CD14-positive monocyte (primary cell): ENCODE measurements at regions not wholly inside any gene's neighbourhood (a gene's known extent, or its start where the extent isn't known, plus 50 kb on each side); places are given as distances from the start of the nearest gene placed in this dataset.
A peak's percentile ranks its signal among the peaks of the same experiment; 100 is the strongest.

Experiments used
- DNase-seq, 3 donors: peaks; one replicate each; pipeline ENCODE4 v3.0.0-alpha.2; 2011 to 2022
- H2AFZ ChIP-seq: 2 replicates; pipeline ENCODE4 v1.6.0; 2012; ENCODE audit warnings: mild to moderate bottlenecking, low read depth, low read length, inconsistent platforms; ENCODE audit not compliant: insufficient read depth, poor library complexity, severe bottlenecking
- H3K27ac ChIP-seq, 2 donors: 1 replicate in 1 of 2; 2 replicates in 1 of 2; pipeline ENCODE4 v1.5.1; 2012 to 2013; ENCODE audit warnings: low read length in 2 of 2, control low read depth in 1 of 2, inconsistent platforms in 1 of 2, low read depth in 1 of 2, mild to moderate bottlenecking in 1 of 2
- H3K27me3 ChIP-seq, 2 donors: one replicate each; pipeline versions ENCODE4 v1.6.0 to v1.6.1; 2011 to 2013; ENCODE audit warnings: low read length in 2 of 2; ENCODE audit not compliant: control insufficient read depth in 2 of 2, insufficient read depth in 2 of 2
- H3K36me3 ChIP-seq, 2 donors: replicated peaks in 1 of 2; 1 replicate in 1 of 2; 2 replicates in 1 of 2; pipeline versions ENCODE4 v1.5.1 to v1.6.1; 2012 to 2013; ENCODE audit warnings: low read length in 2 of 2, control low read depth in 1 of 2, inconsistent platforms in 1 of 2, mild to moderate bottlenecking in 1 of 2; ENCODE audit not compliant: insufficient read depth in 2 of 2, control insufficient read depth in 1 of 2
- H3K4me1 ChIP-seq, 2 donors: 1 replicate in 1 of 2; 2 replicates in 1 of 2; pipeline versions ENCODE4 v1.5.1 to v1.6.1; 2012 to 2013; ENCODE audit warnings: low read length in 2 of 2, control low read depth in 1 of 2, inconsistent platforms in 1 of 2, mild to moderate bottlenecking in 1 of 2, moderate library complexity in 1 of 2; ENCODE audit not compliant: insufficient read depth in 2 of 2, control insufficient read depth in 1 of 2
- H3K4me2 ChIP-seq: replicated peaks from 2 replicates; pipeline ENCODE3; 2012; ENCODE audit warnings: low read length, moderate library complexity, mild to moderate bottlenecking; ENCODE audit not compliant: poor library complexity, severe bottlenecking; ENCODE audit errors: extremely low read depth
- H3K4me3 ChIP-seq, 3 experiments: fragments of 200-600 bp in 1 of 3; sonication (generic) in 1 of 3; replicated peaks in 1 of 3; 1 replicate in 2 of 3; 2 replicates in 1 of 3; pipeline ENCODE4 v1.5.1; 2011 to 2013; ENCODE audit warnings: low read length in 3 of 3, mild to moderate bottlenecking in 3 of 3, control low read depth in 2 of 3, low read depth in 2 of 3, inconsistent platforms in 1 of 3, moderate library complexity in 1 of 3
- H3K79me2 ChIP-seq: 2 replicates; pipeline ENCODE4 v1.6.0; 2012; ENCODE audit warnings: mild to moderate bottlenecking, control low read depth, inconsistent platforms, low read length, moderate library complexity; ENCODE audit not compliant: insufficient read depth
- H3K9ac ChIP-seq: 2 replicates; pipeline ENCODE4 v1.6.0; 2017; ENCODE audit warnings: low read length, mild to moderate bottlenecking; ENCODE audit not compliant: insufficient read depth, poor library complexity, severe bottlenecking
- H3K9me3 ChIP-seq, 2 donors: replicated peaks in 1 of 2; 1 replicate in 1 of 2; 2 replicates in 1 of 2; pipeline versions ENCODE4 v1.5.1 to v1.6.1; 2012 to 2013; ENCODE audit warnings: low read length in 2 of 2, control low read depth in 1 of 2; ENCODE audit not compliant: control insufficient read depth in 1 of 2, insufficient read depth in 1 of 2
- H4K20me1 ChIP-seq: 2 replicates; pipeline ENCODE4 v1.6.0; 2012; ENCODE audit warnings: mild to moderate bottlenecking, low read length, control low read depth, moderate library complexity; ENCODE audit not compliant: insufficient read depth
- H3K27ac Mint-ChIP-seq, 7 donors: one replicate each; pipeline ENCODE4 v1.8.0; 2020; ENCODE audit warnings: mild to moderate bottlenecking in 7 of 7, mixed read lengths in 7 of 7, moderate library complexity in 6 of 7, inconsistent platforms in 2 of 7
- H3K27me3 Mint-ChIP-seq, 3 donors: one replicate each; pipeline ENCODE4 v1.8.0; 2021 to 2022; ENCODE audit warnings: low read depth in 3 of 3, mild to moderate bottlenecking in 3 of 3, mixed read lengths in 3 of 3, moderate library complexity in 3 of 3, inconsistent platforms in 1 of 3
- H3K36me3 Mint-ChIP-seq, 2 donors: one replicate each; pipeline ENCODE4 v1.8.0; 2020; ENCODE audit warnings: mixed read lengths in 2 of 2, inconsistent platforms in 1 of 2, mild to moderate bottlenecking in 1 of 2
- H3K4me1 Mint-ChIP-seq: one replicate; pipeline ENCODE4 v1.8.0; 2020; ENCODE audit warnings: mild to moderate bottlenecking, mixed read lengths
- H3K4me3 Mint-ChIP-seq, 2 donors: one replicate each; pipeline ENCODE4 v1.8.0; 2020; ENCODE audit warnings: mild to moderate bottlenecking in 2 of 2, mixed read lengths in 2 of 2, moderate library complexity in 1 of 2
- H3K9me3 Mint-ChIP-seq, 7 donors: one replicate each; pipeline ENCODE4 v1.8.0; 2020 to 2022; ENCODE audit warnings: mixed read lengths in 7 of 7, mild to moderate bottlenecking in 6 of 7, moderate library complexity in 6 of 7, inconsistent platforms in 2 of 7
- CTCF ChIP-seq: fragments of 200-600 bp; IDR thresholded peaks from one replicate; pipeline ENCODE4 v1.8.0; 2022; ENCODE audit warnings: antibody characterized with exemption, mild to moderate bottlenecking
- WGBS: methylation state at CpG from one replicate; pipeline ENCODE4 v1.1.5; 2013; ENCODE audit warnings: missing lambda C conversion rate; ENCODE audit not compliant: insufficient coverage; 5-methylcytosine and 5-hydroxymethylcytosine counted together
- intact Hi-C, 2 donors: fragments of 100-400 bp; cut with micrococcal nuclease; formaldehyde crosslinking; loops; one replicate each; pipeline versions ENCODE4 v1.15.0 to v1.15.1; 2023

GRCh38 chr21:16196001-16196400 lies 466.2 kb downstream of the USP25 start:
- no peaks in the 10 kb centered on the region for H3K79me2 ChIP-seq
- H3K36me3 ChIP-seq: no peaks in the 10 kb centered on the region
- Mint-ChIP-seq H3K4me1 (peaks cover 41% of the 10 kb centered on the region), H3K27ac (no peak overlapping the region), H3K27me3 (peaks cover 0 to 2% (median 0%) of the 10 kb centered on the region in 3 donors), H3K4me3 (no peak overlapping the region), H3K36me3 (no peaks in the 10 kb centered on the region), H3K9me3 (peaks cover 0 to 4% (median 0%) of the 10 kb centered on the region in 7 donors)
- no peaks in the 10 kb centered on the region for H3K9me3 ChIP-seq
- H3K9ac ChIP-seq: no peak overlapping the region
- H3K27ac ChIP-seq: no peak overlapping the region
- H2AFZ ChIP-seq: no peak overlapping the region
- peak overlapping the region in 1 of 3 experiments; percentile 29 for H3K4me3 ChIP-seq
- H3K4me2 ChIP-seq: peak overlapping the region; percentile 75
- H3K4me1 ChIP-seq: peaks cover 28 to 48% of the 10 kb centered on the region in 2 donors
- H4K20me1 ChIP-seq: no peaks in the 10 kb centered on the region
- DNase-seq: no peak
- TF ChIP-seq CTCF: no peak
- H3K27me3 ChIP-seq: no peaks in the 10 kb centered on the region
- no CpG with 5 or more reads among the region's 2 CpGs for whole genome bisulfite sequencing
- intact Hi-C loops: no loop called here

GRCh38 chr21:16198546-16198945 lies 468.8 kb downstream of the USP25 start:
- Histone ChIP-seq H3K27me3 (no peaks in the 10 kb centered on the region), H3K36me3 (no peaks in the 10 kb centered on the region), H3K4me1 (peaks cover 28 to 40% of the 10 kb centered on the region in 2 donors), H4K20me1 (no peaks in the 10 kb centered on the region), H3K9ac (no peak overlapping the region), H3K9me3 (no peaks in the 10 kb centered on the region), H3K4me3 (no peak overlapping the region), H2AFZ (no peak overlapping the region), H3K79me2 (no peaks in the 10 kb centered on the region), H3K27ac (no peak overlapping the region), H3K4me2 (no peak overlapping the region)
- Mint-ChIP-seq H3K27ac (peak overlapping the region in 2 of 7 donors; percentile 0 to 43), H3K4me3 (no peak overlapping the region), H3K4me1 (peaks cover 36% of the 10 kb centered on the region), H3K27me3 (peaks cover 0 to 2% (median 0%) of the 10 kb centered on the region in 3 donors), H3K9me3 (peaks cover 0 to 8% (median 0%) of the 10 kb centered on the region in 7 donors), H3K36me3 (no peaks in the 10 kb centered on the region)
- 50% methylated on average over 2 of the region's 3 CpGs for WGBS
- no peak for DNase-seq
- no peak for TF ChIP-seq CTCF
- intact Hi-C loops: no loop called here
